H1 (cell line): ENCODE measurements at regions not wholly inside any gene's neighbourhood (a gene's known extent, or its start where the extent isn't known, plus 50 kb on each side); places are given as distances from the start of the nearest gene placed in this dataset.

Experiments used
- CTCF ChIA-PET: fragments of 300-600 bp; sonication (Branson Sonifier 250); formaldehyde crosslinking; loops from one replicate; lab custom pipeline; 2021; ENCODE audit not compliant: partially characterized antibody; lab: Charles Lee
- POLR2A ChIA-PET: fragments of 300-600 bp; sonication (Branson Sonifier 250); formaldehyde crosslinking; loops from one replicate; lab custom pipeline; 2021; ENCODE audit warnings: inconsistent platforms; ENCODE audit not compliant: partially characterized antibody; lab: Charles Lee
- DNase-seq, 2 experiments: peaks; one replicate each; pipeline versions ENCODE4 v3.0.0 to v3.0.0-alpha.2; 2010 to 2022; ENCODE audit warnings: low spot score in 2 of 2, low read depth in 1 of 2, mixed read lengths in 1 of 2
- FAIRE-seq: peaks from 2 replicates; lab custom pipeline; 2011; peaks lifted over from hg19 to GRCh38; lab: Jason Lieb, UNC
- H2AFZ ChIP-seq: 2 replicates; pipeline ENCODE4 v1.8.1; 2012; ENCODE audit warnings: low read length, inconsistent platforms
- H2AK5ac ChIP-seq: 2 replicates; pipeline ENCODE4 v1.6.1; 2013; ENCODE audit warnings: low read depth, low read length
- H2BK120ac ChIP-seq: replicated peaks from 2 replicates; pipeline ENCODE3; 2013; ENCODE audit warnings: low read depth, low read length, inconsistent platforms
- H2BK12ac ChIP-seq: 2 replicates; pipeline ENCODE4 v1.6.1; 2013; ENCODE audit warnings: low read depth, low read length
- H2BK15ac ChIP-seq: 2 replicates; pipeline ENCODE4 v1.6.1; 2013; ENCODE audit warnings: low read length
- H2BK20ac ChIP-seq: 2 replicates; pipeline ENCODE4 v1.6.1; 2013; ENCODE audit warnings: low read length
- H2BK5ac ChIP-seq: 2 replicates; pipeline ENCODE4 v1.6.1; 2013; ENCODE audit warnings: low read depth, low read length
- H3K14ac ChIP-seq: 2 replicates; pipeline ENCODE4 v1.6.1; 2013; ENCODE audit warnings: inconsistent platforms; ENCODE audit not compliant: insufficient read length
- H3K18ac ChIP-seq: 2 replicates; pipeline ENCODE4 v1.6.1; 2013; ENCODE audit warnings: low read length; ENCODE audit errors: extremely low read depth
- H3K23ac ChIP-seq: 2 replicates; pipeline ENCODE4 v1.6.1; 2013; ENCODE audit warnings: inconsistent platforms; ENCODE audit not compliant: insufficient read length
- H3K23me2 ChIP-seq: 2 replicates; pipeline ENCODE4 v1.6.1; 2013; ENCODE audit warnings: low read depth, low read length
- H3K27ac ChIP-seq: 2 replicates; pipeline ENCODE4 v1.6.1; 2011; ENCODE audit warnings: low read depth, low read length, inconsistent platforms
- H3K27me3 ChIP-seq, 4 experiments: replicated peaks in 1 of 4; 1 replicate in 1 of 4; 2 replicates in 3 of 4; pipeline versions ENCODE4 v1.6.1 to v1.8.1; 2011 to 2013; ENCODE audit warnings: low read length in 3 of 4, mild to moderate bottlenecking in 3 of 4, inconsistent platforms in 2 of 4, mixed read lengths in 2 of 4, moderate library complexity in 1 of 4; ENCODE audit not compliant: control insufficient read depth in 3 of 4, insufficient read depth in 3 of 4; ENCODE audit errors: extremely low read depth in 1 of 4
- H3K36me3 ChIP-seq, 4 experiments: 2 replicates each; pipeline versions ENCODE4 v1.6.1 to v1.8.1; 2011 to 2013; ENCODE audit warnings: mild to moderate bottlenecking in 4 of 4, low read length in 3 of 4, moderate library complexity in 2 of 4, control low read depth in 1 of 4, inconsistent platforms in 1 of 4; ENCODE audit not compliant: insufficient read depth in 4 of 4, control insufficient read depth in 2 of 4
- H3K4ac ChIP-seq: replicated peaks from 2 replicates; pipeline ENCODE3; 2013; ENCODE audit warnings: low read length, low read depth, mixed read lengths, inconsistent platforms; ENCODE audit not compliant: insufficient read length
- H3K4me1 ChIP-seq, 4 experiments: replicated peaks in 1 of 4; 1 replicate in 1 of 4; 2 replicates in 3 of 4; pipeline versions ENCODE4 v1.6.1 to v1.8.1; 2011 to 2013; ENCODE audit warnings: low read length in 3 of 4, inconsistent platforms in 2 of 4, mixed read lengths in 1 of 4; ENCODE audit not compliant: insufficient read depth in 4 of 4, control insufficient read depth in 3 of 4
- H3K4me2 ChIP-seq, 2 experiments: 2 replicates each; pipeline versions ENCODE4 v1.6.1 to v1.8.1; 2011 to 2013; ENCODE audit warnings: low read depth in 2 of 2, low read length in 2 of 2, control low read depth in 1 of 2, inconsistent platforms in 1 of 2, mild to moderate bottlenecking in 1 of 2; ENCODE audit not compliant: insufficient read depth in 1 of 2
- H3K4me3 ChIP-seq, 4 experiments: fragments of 200-600, 300-600 bp in 1 of 4; sonication (generic), shearing (Covaris generic), sonication (Bioruptor Twin) in 1 of 4; 2 replicates each; pipeline versions ENCODE4 v1.5.1 to v1.8.1; 2011 to 2016; ENCODE audit warnings: low read length in 4 of 4, low read depth in 3 of 4, control low read depth in 2 of 4, inconsistent platforms in 2 of 4, mild to moderate bottlenecking in 2 of 4, mixed read lengths in 1 of 4, moderate library complexity in 1 of 4; ENCODE audit not compliant: insufficient read depth in 2 of 4; ENCODE audit errors: extremely low read depth in 1 of 4
- H3K56ac ChIP-seq: replicated peaks from 2 replicates; pipeline ENCODE3; 2013; ENCODE audit warnings: low read depth, mild to moderate bottlenecking, mixed read lengths, low read length, inconsistent platforms; ENCODE audit not compliant: insufficient read length
- H3K79me1 ChIP-seq: 2 replicates; pipeline ENCODE4 v1.6.1; 2013; ENCODE audit warnings: low read depth, low read length, control low read depth
- H3K79me2 ChIP-seq, 2 experiments: 2 replicates each; pipeline versions ENCODE4 v1.6.1 to v1.8.1; 2012 to 2013; ENCODE audit warnings: low read length in 2 of 2, mild to moderate bottlenecking in 2 of 2, inconsistent platforms in 1 of 2; ENCODE audit not compliant: insufficient read depth in 2 of 2, control insufficient read depth in 1 of 2
- H3K9ac ChIP-seq, 4 experiments: replicated peaks in 1 of 4; 1 replicate in 1 of 4; 2 replicates in 3 of 4; pipeline versions ENCODE4 v1.6.1 to v1.8.1; 2011 to 2013; ENCODE audit warnings: low read depth in 3 of 4, low read length in 3 of 4, control low read depth in 2 of 4, mild to moderate bottlenecking in 2 of 4, moderate library complexity in 2 of 4, inconsistent platforms in 1 of 4; ENCODE audit errors: extremely low read depth in 1 of 4
- H3K9me3 ChIP-seq, 2 experiments: 2 replicates each; pipeline versions ENCODE4 v1.6.1 to v1.8.1; 2012 to 2013; ENCODE audit warnings: mild to moderate bottlenecking in 2 of 2, moderate library complexity in 2 of 2, control low read depth in 1 of 2, inconsistent platforms in 1 of 2, low read depth in 1 of 2, low read length in 1 of 2, mixed read lengths in 1 of 2; ENCODE audit not compliant: insufficient read depth in 2 of 2
- H4K20me1 ChIP-seq, 2 experiments: replicated peaks in 1 of 2; 2 replicates each; pipeline versions ENCODE3 to v1.8.1; 2011 to 2013; ENCODE audit warnings: inconsistent platforms in 2 of 2, low read length in 2 of 2, mild to moderate bottlenecking in 1 of 2; ENCODE audit not compliant: insufficient read depth in 2 of 2, control insufficient read depth in 1 of 2
- H4K5ac ChIP-seq: 2 replicates; pipeline ENCODE4 v1.6.1; 2013; ENCODE audit warnings: low read length, low read depth, mixed read lengths, inconsistent platforms; ENCODE audit not compliant: insufficient read length
- H4K8ac ChIP-seq: 2 replicates; pipeline ENCODE4 v1.8.0; 2013; ENCODE audit warnings: mild to moderate bottlenecking, moderate library complexity, low read length, inconsistent platforms; ENCODE audit not compliant: insufficient read depth; ENCODE audit errors: extremely low read depth
- H4K91ac ChIP-seq: replicated peaks from 2 replicates; pipeline ENCODE3; 2013; ENCODE audit warnings: low read length, mixed read lengths, inconsistent platforms; ENCODE audit not compliant: insufficient read length
- BACH1 ChIP-seq: IDR thresholded peaks from 2 replicates; pipeline ENCODE4 v1.6.1; 2012; ENCODE audit warnings: low read length, improper control_type of control experiment
- CEBPB ChIP-seq: IDR thresholded peaks from 2 replicates; pipeline ENCODE4 v1.6.1; 2012; ENCODE audit warnings: low read depth, low read length
- CREB1 ChIP-seq: IDR thresholded peaks from 2 replicates; pipeline ENCODE4 v1.6.1; 2012; ENCODE audit warnings: inconsistent platforms
- GABPA ChIP-seq: IDR thresholded peaks from 2 replicates; pipeline ENCODE4 v1.6.1; 2011; ENCODE audit warnings: mild to moderate bottlenecking, low read length, moderate library complexity, borderline replicate concordance; ENCODE audit not compliant: insufficient read depth
- KDM1A ChIP-seq: fragments of 200-600, 300-600 bp; sonication (generic); IDR thresholded peaks from 2 replicates; pipeline ENCODE4 v1.7.1; 2016; ENCODE audit warnings: mild to moderate bottlenecking, low read length, borderline replicate concordance
- KDM4A ChIP-seq: IDR thresholded peaks from one replicate; pipeline ENCODE4 v1.7.1; 2012; ENCODE audit warnings: low read depth, mild to moderate bottlenecking, moderate library complexity, low read length, inconsistent platforms; ENCODE audit not compliant: severe bottlenecking
- POU5F1 ChIP-seq: IDR thresholded peaks from 2 replicates; pipeline ENCODE4 v1.6.1; 2011; ENCODE audit warnings: low read depth, mild to moderate bottlenecking, low read length, moderate library complexity
- RBBP5 ChIP-seq: IDR thresholded peaks from 2 replicates; pipeline ENCODE4 v1.7.1; 2012; ENCODE audit warnings: low read depth, mild to moderate bottlenecking, inconsistent platforms, low read length, moderate library complexity, borderline replicate concordance
- SAP30 ChIP-seq: fragments of 300-600 bp; sonication (generic); IDR thresholded peaks from 2 replicates; pipeline ENCODE4 v1.7.1; 2012; ENCODE audit warnings: low read length, moderate library complexity, mild to moderate bottlenecking, inconsistent platforms; ENCODE audit not compliant: insufficient read depth, insufficient replicate concordance
- SP2 ChIP-seq: IDR thresholded peaks from 2 replicates; pipeline ENCODE4 v1.6.1; 2012; ENCODE audit warnings: mild to moderate bottlenecking, low read length, inconsistent platforms
- TCF12 ChIP-seq: IDR thresholded peaks from 2 replicates; pipeline ENCODE4 v1.6.1; 2011; ENCODE audit warnings: low read depth, mild to moderate bottlenecking, low read length
- WGBS, 2 experiments: shearing (Covaris generic) in 1 of 2; methylation state at CpG; one replicate each; pipeline versions ENCODE4 v1.1.6 to v1.1.7; 2013 to 2015; ENCODE audit warnings: low lambda C conversion rate in 2 of 2, mixed read lengths in 2 of 2, inconsistent platforms in 1 of 2, low coverage in 1 of 2, missing lambda C conversion rate in 1 of 2; ENCODE audit not compliant: insufficient replicate concordance in 2 of 2, insufficient coverage in 1 of 2, insufficient read length in 1 of 2; ENCODE audit errors: extremely low coverage in 1 of 2, missing lambda C conversion rate in 1 of 2; 5-methylcytosine and 5-hydroxymethylcytosine counted together
- TF ChIP-seq, protein P1 (sequence below): IDR thresholded peaks from 2 replicates; pipeline ENCODE4 v1.6.1; 2012; ENCODE audit warnings: inconsistent platforms
- TF ChIP-seq, protein P2 (sequence below): IDR thresholded peaks from 2 replicates; pipeline ENCODE4 v1.6.1; 2011; ENCODE audit warnings: low read length, improper control_type of control experiment

DNA sequence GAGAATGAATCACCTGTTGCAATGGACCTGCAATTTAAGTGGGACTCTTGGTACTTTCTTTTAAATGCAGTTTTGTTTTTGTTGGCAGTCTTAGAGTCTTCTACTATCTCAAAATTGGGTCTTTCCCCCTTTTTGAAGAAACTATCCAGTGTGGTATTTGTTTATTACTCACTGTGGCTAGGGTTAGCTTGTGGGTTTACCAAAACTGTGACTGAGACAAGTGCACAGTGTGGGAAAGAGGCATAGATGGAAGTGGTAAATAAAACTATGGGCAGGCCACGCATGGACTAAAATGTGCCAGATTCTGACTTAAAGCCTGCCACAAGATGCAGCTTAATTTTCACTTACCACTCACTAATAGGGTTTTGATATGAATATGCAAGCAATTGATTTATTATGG lies 1441.7 kb downstream of the PLA2G4A start:
- H3K23me2 ChIP-seq, result no peaks in the 10 kb centered on the region
- H4K5ac ChIP-seq, result no peak overlapping the region
- H2BK5ac ChIP-seq, result no peak overlapping the region
- no peak overlapping the region for H3K4ac ChIP-seq
- no peak overlapping the region for H4K91ac ChIP-seq
- H2AFZ ChIP-seq, result no peak overlapping the region
- H3K4me1 ChIP-seq, result no peaks in the 10 kb centered on the region
- WGBS, 2 experiments, result 100% methylated on average over 1 of the region's 1 CpG; no CpG with 5 or more reads in 1 of the 2 experiments
- H3K79me2 ChIP-seq, result no peaks in the 10 kb centered on the region
- H3K23ac ChIP-seq, result no peak overlapping the region
- no peaks in the 10 kb centered on the region for H3K79me1 ChIP-seq
- no peaks in the 10 kb centered on the region for H4K20me1 ChIP-seq
- no peak overlapping the region for H2BK12ac ChIP-seq
- H2BK120ac ChIP-seq, result no peak overlapping the region
- no peak overlapping the region for H4K8ac ChIP-seq
- H2BK15ac ChIP-seq, result no peak overlapping the region
- no peak overlapping the region for H3K14ac ChIP-seq
- no peaks in the 10 kb centered on the region; a peak in 1 of 8 replicates for H3K36me3 ChIP-seq
- H3K9ac ChIP-seq, result no peak overlapping the region
- no peak for FAIRE-seq
- no peak overlapping the region for H2AK5ac ChIP-seq
- CTCF ChIA-PET, result no interaction called here
- TF ChIP-seq TCF12 (no peak), SAP30 (no peak), GABPA (no peak), POU5F1 (no peak), CREB1 (no peak), KDM4A (no peak), SP2 (no peak), CEBPB (no peak), RBBP5 (no peak), BACH1 (no peak), KDM1A (no peak)
- TF ChIP-seq, protein P1, sequence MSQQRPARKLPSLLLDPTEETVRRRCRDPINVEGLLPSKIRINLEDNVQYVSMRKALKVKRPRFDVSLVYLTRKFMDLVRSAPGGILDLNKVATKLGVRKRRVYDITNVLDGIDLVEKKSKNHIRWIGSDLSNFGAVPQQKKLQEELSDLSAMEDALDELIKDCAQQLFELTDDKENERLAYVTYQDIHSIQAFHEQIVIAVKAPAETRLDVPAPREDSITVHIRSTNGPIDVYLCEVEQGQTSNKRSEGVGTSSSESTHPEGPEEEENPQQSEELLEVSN, result no peak
- TF ChIP-seq, protein P2, sequence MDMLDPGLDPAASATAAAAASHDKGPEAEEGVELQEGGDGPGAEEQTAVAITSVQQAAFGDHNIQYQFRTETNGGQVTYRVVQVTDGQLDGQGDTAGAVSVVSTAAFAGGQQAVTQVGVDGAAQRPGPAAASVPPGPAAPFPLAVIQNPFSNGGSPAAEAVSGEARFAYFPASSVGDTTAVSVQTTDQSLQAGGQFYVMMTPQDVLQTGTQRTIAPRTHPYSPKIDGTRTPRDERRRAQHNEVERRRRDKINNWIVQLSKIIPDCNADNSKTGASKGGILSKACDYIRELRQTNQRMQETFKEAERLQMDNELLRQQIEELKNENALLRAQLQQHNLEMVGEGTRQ, result no peak
- no peak overlapping the region for H2BK20ac ChIP-seq
- H3K18ac ChIP-seq, result no peak overlapping the region
- peaks cover 6 to 8% of the 10 kb centered on the region in 2 experiments; a peak in 2 of 4 replicates for H3K9me3 ChIP-seq
- no peak overlapping the region for H3K4me2 ChIP-seq
- POLR2A ChIA-PET, result no interaction called here
- no peak overlapping the region for H3K56ac ChIP-seq
- H3K27me3 ChIP-seq, result no peaks in the 10 kb centered on the region
- H3K4me3 ChIP-seq, result no peak overlapping the region
- no peak overlapping the region for H3K27ac ChIP-seq
- DNase-seq, result no peak
